ENCODE measurements at regions not wholly inside any gene's neighbourhood (a gene's known extent, or its start where the extent isn't known, plus 50 kb on each side); places are given as distances from the start of the nearest gene placed in this dataset.
"Not testable (repeated sequence)": the region's sequence is repeated elsewhere in the genome, so short reads cannot be mapped to it uniquely, and the experiment has no call there.

DNA sequence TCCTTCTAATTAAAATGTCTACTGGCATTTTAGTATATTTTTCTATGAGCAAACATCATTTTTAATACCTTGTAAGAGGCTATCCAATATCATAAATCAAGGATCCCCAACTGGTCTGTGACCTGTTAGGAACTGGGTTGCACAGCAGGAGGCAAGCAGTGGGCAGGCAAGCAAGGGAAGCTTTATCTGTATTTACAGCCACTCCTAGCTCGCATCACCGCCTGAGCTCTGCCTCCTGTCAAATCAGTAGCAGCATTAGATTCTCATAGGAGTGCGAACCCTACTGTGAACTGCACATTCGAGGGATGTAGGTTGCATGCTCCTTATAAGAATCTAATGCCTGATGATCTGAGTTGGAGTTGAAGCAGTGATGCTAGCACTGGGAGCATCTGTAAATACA, 70.2 kb upstream of the CREB3L1 start:
- no peaks in the 10 kb centered on the region for H3K4me1 ChIP-seq (ENCODE audit: low read depth)
- H3K36me3 ChIP-seq (ENCODE audit: low read depth): no peaks in the 10 kb centered on the region
- DNase-seq (no peak), ATAC-seq (no peak)
- H3K9me3 ChIP-seq: no peaks in the 10 kb centered on the region
- no peak overlapping the region for H3K4me3 ChIP-seq
- intact Hi-C loops (cut with DNase I, micrococcal nuclease): no loop called here
- TF ChIP-seq, protein P1, sequence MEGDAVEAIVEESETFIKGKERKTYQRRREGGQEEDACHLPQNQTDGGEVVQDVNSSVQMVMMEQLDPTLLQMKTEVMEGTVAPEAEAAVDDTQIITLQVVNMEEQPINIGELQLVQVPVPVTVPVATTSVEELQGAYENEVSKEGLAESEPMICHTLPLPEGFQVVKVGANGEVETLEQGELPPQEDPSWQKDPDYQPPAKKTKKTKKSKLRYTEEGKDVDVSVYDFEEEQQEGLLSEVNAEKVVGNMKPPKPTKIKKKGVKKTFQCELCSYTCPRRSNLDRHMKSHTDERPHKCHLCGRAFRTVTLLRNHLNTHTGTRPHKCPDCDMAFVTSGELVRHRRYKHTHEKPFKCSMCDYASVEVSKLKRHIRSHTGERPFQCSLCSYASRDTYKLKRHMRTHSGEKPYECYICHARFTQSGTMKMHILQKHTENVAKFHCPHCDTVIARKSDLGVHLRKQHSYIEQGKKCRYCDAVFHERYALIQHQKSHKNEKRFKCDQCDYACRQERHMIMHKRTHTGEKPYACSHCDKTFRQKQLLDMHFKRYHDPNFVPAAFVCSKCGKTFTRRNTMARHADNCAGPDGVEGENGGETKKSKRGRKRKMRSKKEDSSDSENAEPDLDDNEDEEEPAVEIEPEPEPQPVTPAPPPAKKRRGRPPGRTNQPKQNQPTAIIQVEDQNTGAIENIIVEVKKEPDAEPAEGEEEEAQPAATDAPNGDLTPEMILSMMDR (IDR thresholded peaks at IDR 0.05): no peak

DNA sequence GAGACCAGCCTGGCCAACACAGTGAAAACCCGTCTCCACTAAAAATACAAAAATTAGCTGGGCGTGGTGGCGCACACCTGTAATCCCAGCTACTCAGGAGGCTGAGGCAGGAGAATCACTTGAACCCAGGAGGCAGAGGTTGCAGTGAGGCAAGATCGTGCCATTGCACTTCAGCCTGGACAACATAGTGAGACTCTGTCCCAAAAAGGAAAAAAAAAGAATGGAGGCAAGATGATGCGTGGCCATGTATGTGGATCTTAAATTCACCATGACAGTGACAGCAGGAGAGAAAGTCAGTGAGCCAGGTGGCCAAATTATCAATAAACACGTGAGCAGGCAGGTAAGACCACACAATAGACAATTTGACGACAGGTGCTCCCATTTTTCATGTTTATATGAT, 73.0 kb upstream of the CREB3L1 start:
- intact Hi-C loops (cut with DNase I, micrococcal nuclease); H3K4me3 ChIP-seq; ATAC-seq; H3K36me3 ChIP-seq (ENCODE audit: low read depth); DNase-seq; H3K9me3 ChIP-seq; H3K4me1 ChIP-seq (ENCODE audit: low read depth): not testable (repeated sequence)

DNA sequence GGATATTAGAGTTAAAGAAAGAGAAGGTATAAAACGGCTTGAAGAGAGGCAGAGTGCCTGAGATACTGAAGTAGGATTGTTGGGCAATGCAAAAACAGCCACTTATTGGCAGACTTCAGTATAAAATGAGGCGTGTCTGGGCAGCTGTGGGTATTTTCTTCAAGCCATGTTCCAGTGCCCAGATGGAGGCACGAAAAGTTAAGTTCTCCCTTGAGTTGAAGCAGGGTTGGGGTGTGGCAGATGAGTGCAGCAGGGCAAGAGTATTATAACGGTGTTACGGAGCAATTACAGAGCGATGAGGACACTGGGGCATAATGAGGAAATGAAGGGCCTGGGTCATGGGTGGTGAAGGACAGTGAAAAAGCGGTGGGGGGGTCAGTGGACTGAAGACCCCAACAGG, 73.7 kb upstream of the CREB3L1 start:
- no peak for ATAC-seq
- Histone ChIP-seq H3K9me3 (no peaks in the 10 kb centered on the region), H3K4me3 (no peak overlapping the region), H3K4me1 (ENCODE audit: low read depth) (no peaks in the 10 kb centered on the region), H3K36me3 (ENCODE audit: low read depth) (no peaks in the 10 kb centered on the region)
- TF ChIP-seq, protein P1 (IDR thresholded peaks at IDR 0.05): no peak
- no peak for DNase-seq
- intact Hi-C loops (cut with DNase I, micrococcal nuclease): no loop called here

DNA sequence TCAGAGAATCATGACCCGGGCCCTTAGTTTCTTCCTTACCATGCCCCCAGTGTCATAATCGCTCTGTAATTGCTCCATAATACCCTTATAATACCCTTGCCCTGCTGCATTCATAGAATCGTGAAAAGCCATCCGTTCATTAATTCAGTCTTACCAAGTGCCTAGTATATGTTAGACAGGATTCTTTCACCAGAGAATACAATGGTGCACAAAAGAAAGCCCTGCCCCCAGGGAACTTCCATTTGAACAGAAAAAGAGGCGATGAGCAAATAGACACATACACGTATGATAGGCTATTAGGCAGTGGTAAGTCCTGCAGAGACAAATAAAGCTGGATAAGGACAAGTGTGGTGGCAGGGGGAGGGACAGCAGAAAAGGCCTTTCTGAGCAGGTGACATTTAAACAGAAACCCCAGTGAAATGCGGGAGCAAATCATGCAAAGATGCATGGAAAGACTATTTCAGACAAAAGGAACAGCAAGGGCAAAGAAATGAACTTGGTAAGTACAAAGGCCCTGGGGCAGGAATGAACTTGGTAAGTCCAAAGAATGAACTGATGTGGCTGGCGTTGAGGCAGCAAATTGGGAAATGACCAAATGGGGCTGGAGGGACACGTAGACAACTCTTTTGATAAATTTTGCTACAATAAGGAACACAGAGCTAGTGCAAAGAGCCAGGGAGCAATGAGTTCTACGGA, 74.6 kb upstream of the CREB3L1 start:
- intact Hi-C loops (cut with DNase I, micrococcal nuclease): no loop called here
- no peaks in the 10 kb centered on the region for H3K36me3 ChIP-seq (ENCODE audit: low read depth)
- TF ChIP-seq, protein P1 (IDR thresholded peaks at IDR 0.05): no peak

DNA sequence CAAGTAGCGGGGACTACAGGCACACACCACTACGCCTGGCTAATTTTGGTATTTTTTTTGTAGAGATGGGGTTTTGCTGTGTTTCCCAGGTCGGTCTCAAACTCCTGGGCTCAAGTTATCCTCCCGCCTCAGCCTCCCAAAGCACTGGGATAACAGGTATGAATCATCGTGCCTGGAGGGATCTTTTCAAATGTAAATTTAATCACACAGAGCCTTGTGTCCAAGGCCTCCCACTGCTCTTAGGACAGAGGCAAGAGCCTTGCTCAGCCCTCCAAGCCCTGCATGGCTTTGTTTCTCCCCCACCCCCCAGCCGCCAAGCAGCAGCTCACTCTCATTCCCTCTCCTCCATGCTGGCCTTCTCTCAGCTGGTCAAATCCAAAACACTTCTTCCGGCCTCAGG, 75.3 kb upstream of the CREB3L1 start:
- Histone ChIP-seq H3K4me1 (ENCODE audit: low read depth) (no peaks in the 10 kb centered on the region), H3K9me3 (no peaks in the 10 kb centered on the region), H3K36me3 (ENCODE audit: low read depth) (no peaks in the 10 kb centered on the region), H3K4me3 (no peak overlapping the region)
- intact Hi-C loops (cut with DNase I, micrococcal nuclease): no loop called here
- TF ChIP-seq, protein P1 (IDR thresholded peaks at IDR 0.05): no peak
- DNase-seq (no peak), ATAC-seq (no peak)

More for the DNA sequence above, 74.6 kb upstream of the CREB3L1 start:
- DNase-seq (no peak), ATAC-seq (no peak)
- no peak overlapping the region for H3K4me3 ChIP-seq
- no peaks in the 10 kb centered on the region for H3K9me3 ChIP-seq
- H3K4me1 ChIP-seq (ENCODE audit: low read depth): no peaks in the 10 kb centered on the region

DNA sequence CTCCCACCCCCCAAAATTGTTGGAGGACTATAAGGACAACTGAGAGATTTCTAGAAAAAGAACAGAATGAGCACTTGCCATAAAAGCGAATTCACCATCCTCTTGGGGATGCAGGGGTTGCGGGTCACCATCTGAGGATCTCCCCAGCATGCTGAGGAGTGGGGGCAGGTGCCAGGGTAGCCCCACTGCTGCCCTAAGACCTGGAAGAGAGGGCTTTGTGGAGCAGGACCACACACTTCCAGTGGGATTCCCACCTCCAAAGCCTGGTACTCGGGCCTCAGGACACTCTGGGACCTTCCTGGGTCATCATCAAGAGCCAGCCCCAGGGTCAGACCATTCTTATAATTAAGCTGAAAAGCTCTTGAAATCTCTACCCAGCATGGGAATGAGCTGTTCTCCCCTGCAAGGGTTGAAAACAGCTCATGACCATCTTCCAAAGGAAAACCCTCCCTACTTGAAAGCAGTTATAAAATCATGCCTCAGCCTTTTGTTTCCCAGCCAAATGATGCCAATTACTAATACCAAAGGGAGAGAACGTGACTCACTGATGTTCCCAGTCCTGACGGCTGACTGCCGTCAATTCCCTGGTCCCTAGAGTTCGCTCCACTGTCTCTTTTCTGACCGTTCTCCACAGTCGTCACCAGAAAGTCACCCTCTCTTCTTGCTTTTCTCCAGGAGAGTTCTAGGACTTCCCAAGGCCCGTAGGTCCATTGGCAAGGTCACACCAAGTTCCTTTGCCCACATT, 76.8 kb upstream of the CREB3L1 start:
- TF ChIP-seq, protein P1 (IDR thresholded peaks at IDR 0.05): no peak
- ATAC-seq: no peak
- Histone ChIP-seq H3K36me3 (ENCODE audit: low read depth) (no peaks in the 10 kb centered on the region), H3K4me3 (no peak overlapping the region), H3K4me1 (ENCODE audit: low read depth) (no peaks in the 10 kb centered on the region), H3K9me3 (no peaks in the 10 kb centered on the region)
- intact Hi-C loops (cut with DNase I, micrococcal nuclease): no loop called here
- DNase-seq: no peak

All from mucosa of descending colon (tissue), 3 donors.